Mesenchymal stem cell (in vitro differentiated cells and primary cell): ENCODE measurements at regions not wholly inside any gene's neighbourhood (a gene's known extent, or its start where the extent isn't known, plus 50 kb on each side); places are given as distances from the start of the nearest gene placed in this dataset.
"Not testable (repeated sequence)": the region's sequence is repeated elsewhere in the genome, so short reads cannot be mapped to it uniquely, and the experiment has no call there.

Experiments used
- DNase-seq: peaks from one replicate; pipeline ENCODE4 v3.0.0-alpha.2; 2013
- H2AFZ ChIP-seq: one replicate; pipeline ENCODE4 v1.6.1; 2013; ENCODE audit warnings: low read depth, mild to moderate bottlenecking, control low read depth, inconsistent platforms, low read length, moderate library complexity
- H2AK5ac ChIP-seq: 2 replicates; pipeline ENCODE4 v1.6.1; 2013; ENCODE audit warnings: low read length, moderate library complexity, mild to moderate bottlenecking, inconsistent platforms; ENCODE audit not compliant: severe bottlenecking
- H2BK120ac ChIP-seq: one replicate; pipeline ENCODE4 v1.6.1; 2013; ENCODE audit warnings: low read depth, mild to moderate bottlenecking, inconsistent platforms, low read length, moderate library complexity
- H2BK12ac ChIP-seq, 2 experiments: one replicate each; pipeline ENCODE4 v1.6.1; 2013; ENCODE audit warnings: inconsistent platforms in 2 of 2, low read length in 2 of 2, mild to moderate bottlenecking in 2 of 2, moderate library complexity in 2 of 2, control low read depth in 1 of 2
- H2BK15ac ChIP-seq: one replicate; pipeline ENCODE4 v1.6.1; 2013; ENCODE audit warnings: mild to moderate bottlenecking, low read depth, inconsistent platforms; ENCODE audit not compliant: poor library complexity, severe bottlenecking
- H2BK5ac ChIP-seq: 2 replicates; pipeline ENCODE4 v1.6.1; 2013; ENCODE audit warnings: low read depth, mild to moderate bottlenecking, low read length, control low read depth, inconsistent platforms; ENCODE audit not compliant: poor library complexity, severe bottlenecking
- H3K14ac ChIP-seq, 2 experiments: one replicate each; pipeline ENCODE4 v1.6.1; 2013; ENCODE audit warnings: inconsistent platforms in 2 of 2, low read length in 2 of 2, control low read depth in 1 of 2, mild to moderate bottlenecking in 1 of 2, moderate library complexity in 1 of 2
- H3K18ac ChIP-seq, 2 experiments: one replicate each; pipeline ENCODE4 v1.6.1; 2013; ENCODE audit warnings: inconsistent platforms in 2 of 2, low read length in 2 of 2, control low read depth in 1 of 2, low read depth in 1 of 2, mild to moderate bottlenecking in 1 of 2
- H3K23ac ChIP-seq, 2 experiments: one replicate each; pipeline ENCODE4 v1.6.1; 2013; ENCODE audit warnings: inconsistent platforms in 2 of 2, low read length in 2 of 2, mild to moderate bottlenecking in 2 of 2, moderate library complexity in 2 of 2, control low read depth in 1 of 2
- H3K27ac ChIP-seq: 2 replicates; pipeline ENCODE4 v1.5.1; 2013; ENCODE audit warnings: mild to moderate bottlenecking, moderate library complexity, low read length, control low read depth, inconsistent platforms; ENCODE audit not compliant: poor library complexity, severe bottlenecking
- H3K27me3 ChIP-seq, 2 experiments: 2 replicates each; pipeline versions ENCODE4 v1.6.1 to v1.7.0; 2013; ENCODE audit warnings: low read length in 2 of 2, mild to moderate bottlenecking in 2 of 2, moderate library complexity in 2 of 2, control low read depth in 1 of 2, inconsistent platforms in 1 of 2; ENCODE audit not compliant: control insufficient read depth in 1 of 2, insufficient read depth in 1 of 2
- H3K36me3 ChIP-seq, 2 experiments: 2 replicates each; pipeline versions ENCODE4 v1.6.1 to v1.7.0; 2013; ENCODE audit warnings: low read length in 2 of 2, control low read depth in 1 of 2, inconsistent platforms in 1 of 2, low read depth in 1 of 2, mild to moderate bottlenecking in 1 of 2; ENCODE audit not compliant: insufficient read depth in 2 of 2, control insufficient read depth in 1 of 2
- H3K4ac ChIP-seq, 2 experiments: one replicate each; pipeline ENCODE4 v1.6.1; 2013; ENCODE audit warnings: inconsistent platforms in 2 of 2, low read length in 2 of 2, mild to moderate bottlenecking in 2 of 2, moderate library complexity in 2 of 2, control low read depth in 1 of 2, low read depth in 1 of 2
- H3K4me1 ChIP-seq: 2 replicates; pipeline ENCODE4 v1.6.1; 2013; ENCODE audit warnings: low read depth, low read length, control low read depth; ENCODE audit not compliant: control insufficient read depth, insufficient read depth
- H3K4me2 ChIP-seq: 2 replicates; pipeline ENCODE4 v1.6.1; 2013; ENCODE audit warnings: low read length, mild to moderate bottlenecking, inconsistent platforms; ENCODE audit not compliant: poor library complexity, severe bottlenecking
- H3K4me3 ChIP-seq, 2 experiments: 2 replicates each; pipeline versions ENCODE4 v1.5.1 to v1.7.0; 2013; ENCODE audit warnings: low read length in 2 of 2, mild to moderate bottlenecking in 2 of 2, control low read depth in 1 of 2, low read depth in 1 of 2; ENCODE audit not compliant: insufficient read depth in 1 of 2
- H3K79me1 ChIP-seq: replicated peaks from 2 replicates; pipeline ENCODE4 v1.6.1; 2013; ENCODE audit warnings: mild to moderate bottlenecking, control low read depth, low read length, inconsistent platforms; ENCODE audit not compliant: poor library complexity, severe bottlenecking
- H3K9ac ChIP-seq: 2 replicates; pipeline ENCODE4 v1.7.0; 2013; ENCODE audit warnings: mild to moderate bottlenecking, low read length, moderate library complexity
- H3K9me3 ChIP-seq: 2 replicates; pipeline ENCODE4 v1.7.0; 2013; ENCODE audit warnings: mild to moderate bottlenecking, low read length; ENCODE audit not compliant: control insufficient read depth
- H4K8ac ChIP-seq: one replicate; pipeline ENCODE4 v1.6.1; 2013; ENCODE audit warnings: inconsistent platforms, mild to moderate bottlenecking, low read length, moderate library complexity
- H4K91ac ChIP-seq: one replicate; pipeline ENCODE4 v1.6.1; 2013; ENCODE audit warnings: mild to moderate bottlenecking, low read length, inconsistent platforms
- WGBS: methylation state at CpG from one replicate; pipeline ENCODE4 v1.1.7; 2013; ENCODE audit warnings: mixed read lengths; 5-methylcytosine and 5-hydroxymethylcytosine counted together

- not testable (repeated sequence) for H3K4me2 ChIP-seq, H3K27me3 ChIP-seq, H3K9me3 ChIP-seq, H2BK120ac ChIP-seq, H3K27ac ChIP-seq, H3K18ac ChIP-seq, H2AK5ac ChIP-seq, H3K4me1 ChIP-seq, H2BK5ac ChIP-seq, H2BK12ac ChIP-seq, H4K91ac ChIP-seq, H3K9ac ChIP-seq, H3K4me3 ChIP-seq, H3K4ac ChIP-seq, H2AFZ ChIP-seq, H3K79me1 ChIP-seq, H2BK15ac ChIP-seq, H4K8ac ChIP-seq, H3K14ac ChIP-seq, DNase-seq, H3K23ac ChIP-seq
- WGBS = 94% methylated on average over 7 of the region's 7 CpGs
- peaks cover 3 to 18% of the 10 kb centered on the region in 2 experiments for H3K36me3 ChIP-seq
These were observed 52.3 kb downstream of the SEPTIN7 start for GRCh38 chr7:35853194-35853593.

- no peak overlapping the region for H3K27ac ChIP-seq
- H2BK15ac ChIP-seq = no peak overlapping the region
- DNase-seq = no peak
- no peak overlapping the region for H3K14ac ChIP-seq
- H3K9me3 ChIP-seq = no peaks in the 10 kb centered on the region
- no peak overlapping the region for H3K4me2 ChIP-seq
- no peak overlapping the region for H2BK120ac ChIP-seq
- H3K27me3 ChIP-seq = no peaks in the 10 kb centered on the region
- no peak overlapping the region for H3K4ac ChIP-seq
- H2BK12ac ChIP-seq = no peak overlapping the region
- no peak overlapping the region for H2AK5ac ChIP-seq
- no peak overlapping the region for H2BK5ac ChIP-seq
- H3K79me1 ChIP-seq = peaks cover 6% of the 10 kb centered on the region
- no peak overlapping the region for H3K4me3 ChIP-seq
- H3K9ac ChIP-seq = no peak overlapping the region
- no peak overlapping the region for H2AFZ ChIP-seq
- peaks cover 3 to 14% of the 10 kb centered on the region in 2 experiments for H3K36me3 ChIP-seq
- H3K23ac ChIP-seq = no peak overlapping the region
- H4K8ac ChIP-seq = no peak overlapping the region
- H3K18ac ChIP-seq = no peak overlapping the region
- no peak overlapping the region for H4K91ac ChIP-seq
- 40% methylated on average over 1 of the region's 1 CpG for WGBS
- peaks cover 2% of the 10 kb centered on the region for H3K4me1 ChIP-seq
These were observed 53.5 kb downstream of the SEPTIN7 start for GRCh38 chr7:35854311-35854710.

- Histone ChIP-seq H4K8ac (no peak overlapping the region), H3K79me1 (peaks cover 6% of the 10 kb centered on the region), H2BK15ac (no peak overlapping the region), H3K4me2 (no peak overlapping the region), H3K14ac (no peak overlapping the region), H2BK120ac (no peak overlapping the region), H3K4ac (no peak overlapping the region), H2BK12ac (no peak overlapping the region), H4K91ac (no peak overlapping the region), H3K23ac (no peak overlapping the region), H2AFZ (no peak overlapping the region), H3K18ac (no peak overlapping the region), H3K36me3 (peaks cover 3 to 11% of the 10 kb centered on the region in 2 experiments), H3K4me3 (no peak overlapping the region), H2AK5ac (no peak overlapping the region), H3K4me1 (peaks cover 1% of the 10 kb centered on the region), H3K27me3 (no peaks in the 10 kb centered on the region), H3K9me3 (no peaks in the 10 kb centered on the region), H3K9ac (no peak overlapping the region), H3K27ac (no peak overlapping the region), H2BK5ac (no peak overlapping the region)
- DNase-seq = no peak
- 50% methylated on average over 2 of the region's 4 CpGs for WGBS
These were observed 55.3 kb downstream of the SEPTIN7 start for GRCh38 chr7:35856175-35856574.

GRCh38 chr7:35860664-35861063 is 59.8 kb downstream of the SEPTIN7 start:
- Histone ChIP-seq H2BK5ac (no peak overlapping the region), H3K4me1 (peaks cover 1% of the 10 kb centered on the region), H3K23ac (no peak overlapping the region), H2AFZ (no peak overlapping the region), H3K9ac (no peak overlapping the region), H2BK12ac (no peak overlapping the region), H3K27me3 (no peaks in the 10 kb centered on the region), H2BK120ac (no peak overlapping the region), H2AK5ac (no peak overlapping the region), H3K14ac (no peak overlapping the region), H3K4me2 (no peak overlapping the region), H3K18ac (no peak overlapping the region), H3K36me3 (peaks cover 0 to 27% of the 10 kb centered on the region in 2 experiments), H3K79me1 (peaks cover 6% of the 10 kb centered on the region), H3K9me3 (no peaks in the 10 kb centered on the region), H2BK15ac (no peak overlapping the region), H4K91ac (no peak overlapping the region), H4K8ac (no peak overlapping the region), H3K4me3 (no peak overlapping the region), H3K27ac (no peak overlapping the region), H3K4ac (no peak overlapping the region)
- DNase-seq = no peak
- 100% methylated on average over 1 of the region's 1 CpG for WGBS
